SK-N-SH (cell line): ENCODE measurements at regions not wholly inside any gene's neighbourhood (a gene's known extent, or its start where the extent isn't known, plus 50 kb on each side); places are given as distances from the start of the nearest gene placed in this dataset.
A peak's percentile ranks its signal among the peaks of the same experiment; 100 is the strongest.

Experiments
- CTCF ChIA-PET: fragments of 300-600, 350-600 bp; formaldehyde crosslinking; extraction: SDS; loops from one replicate; lab custom pipeline; 2021; lab: Yijun Ruan, JAX
- POLR2A ChIA-PET: fragments of 350-600 bp; sonication (Branson Sonifier 250); formaldehyde crosslinking; extraction: SDS; loops from one replicate; lab custom pipeline; 2020; ENCODE audit warnings: antibody characterized with exemption, inconsistent platforms; lab: Yijun Ruan, JAX
- DNase-seq: peaks from one replicate; pipeline ENCODE4 v3.0.0; 2012
- H2AFZ ChIP-seq: fragments of 200-600 bp; sonication (generic); 2 replicates; pipeline ENCODE4 v1.8.1; 2016; ENCODE audit warnings: antibody characterized with exemption, mild to moderate bottlenecking, low read depth
- H3F3A ChIP-seq: fragments of 200-600 bp; sonication (generic); replicated peaks from 2 replicates; pipeline ENCODE3; 2016; ENCODE audit warnings: antibody characterized with exemption, mild to moderate bottlenecking; ENCODE audit not compliant: insufficient read depth
- H3K27ac ChIP-seq, 2 experiments: fragments of 200-500 bp in 1 of 2; fragments of 200-600 bp in 1 of 2; sonication (Bioruptor generic) in 1 of 2; sonication (generic), shearing (Covaris generic) in 1 of 2; 2 replicates each; pipeline versions ENCODE4 v1.5.1 to v1.6.1; 2014 to 2016; ENCODE audit warnings: low read depth in 2 of 2, inconsistent platforms in 1 of 2, low read length in 1 of 2, mild to moderate bottlenecking in 1 of 2, mixed read lengths in 1 of 2
- H3K27me3 ChIP-seq: fragments of 200-600 bp; sonication (generic), shearing (Covaris generic); 2 replicates; pipeline ENCODE4 v1.6.1; 2016; ENCODE audit warnings: mixed run types; ENCODE audit not compliant: insufficient read depth
- H3K36me3 ChIP-seq, 2 experiments: fragments of 200-500 bp in 1 of 2; fragments of 200-600 bp in 1 of 2; sonication (Bioruptor generic) in 1 of 2; sonication (generic) in 1 of 2; replicated peaks in 1 of 2; 2 replicates each; pipeline versions ENCODE3 to v1.5.1; 2014 to 2016; ENCODE audit warnings: low read length in 1 of 2, mild to moderate bottlenecking in 1 of 2; ENCODE audit not compliant: insufficient read depth in 2 of 2, control insufficient read depth in 1 of 2
- H3K4me1 ChIP-seq, 2 experiments: fragments of 200-500 bp in 1 of 2; fragments of 200-600 bp in 1 of 2; sonication (Bioruptor generic) in 1 of 2; sonication (generic), shearing (Covaris generic) in 1 of 2; 2 replicates each; pipeline versions ENCODE4 v1.5.1 to v1.6.1; 2014 to 2016; ENCODE audit warnings: low read depth in 1 of 2, low read length in 1 of 2, mixed run types in 1 of 2; ENCODE audit not compliant: insufficient read depth in 2 of 2, control insufficient read depth in 1 of 2
- H3K4me2 ChIP-seq: fragments of 200-600 bp; sonication (generic), shearing (Covaris generic); 2 replicates; pipeline ENCODE4 v1.6.1; 2017; ENCODE audit warnings: mixed run types
- H3K4me3 ChIP-seq, 2 experiments: fragments of 200-500 bp in 1 of 2; fragments of 200-600 bp in 1 of 2; sonication (Bioruptor generic) in 1 of 2; sonication (generic), shearing (Covaris generic) in 1 of 2; 2 replicates each; pipeline versions ENCODE4 v1.5.1 to v1.8.1; 2014 to 2016; ENCODE audit warnings: low read depth in 2 of 2, inconsistent platforms in 1 of 2, low read length in 1 of 2, mild to moderate bottlenecking in 1 of 2, mixed read lengths in 1 of 2, moderate library complexity in 1 of 2
- H3K79me2 ChIP-seq: fragments of 200-600 bp; sonication (generic); 2 replicates; pipeline ENCODE4 v1.8.1; 2017; ENCODE audit warnings: mild to moderate bottlenecking; ENCODE audit not compliant: insufficient read depth
- H3K9ac ChIP-seq: fragments of 200-600 bp; sonication (generic); 2 replicates; pipeline ENCODE4 v1.6.1; 2017; ENCODE audit warnings: mixed run types
- H3K9me2 ChIP-seq: fragments of 200-600 bp; sonication (generic); 2 replicates; pipeline ENCODE4 v1.6.1; 2017; ENCODE audit warnings: mixed run types
- H3K9me3 ChIP-seq: fragments of 200-600 bp; sonication (generic); 2 replicates; pipeline ENCODE4 v1.6.1; 2017; ENCODE audit warnings: mixed run types, mild to moderate bottlenecking, moderate library complexity
- H4K20me1 ChIP-seq: fragments of 200-600 bp; sonication (generic); 2 replicates; pipeline ENCODE4 v1.6.1; 2017; ENCODE audit warnings: mild to moderate bottlenecking, mixed run types; ENCODE audit not compliant: insufficient read depth
- CHD2 ChIP-seq: fragments of 150-350 bp; IDR thresholded peaks from 2 replicates; pipeline ENCODE4 v1.6.1; 2018; ENCODE audit warnings: low read length; ENCODE audit not compliant: partially characterized antibody
- ELF1 ChIP-seq: IDR thresholded peaks from 2 replicates; pipeline ENCODE4 v1.4.0; 2012
- FOXJ3 ChIP-seq: sonication (generic); formaldehyde crosslinking; IDR thresholded peaks from 2 replicates; pipeline ENCODE4 v1.5.1; 2020; ENCODE audit warnings: mild to moderate bottlenecking, missing genetic modification reagents
- FOXM1 ChIP-seq: IDR thresholded peaks from 2 replicates; pipeline ENCODE4 v1.4.0; 2012; ENCODE audit warnings: low read depth, mild to moderate bottlenecking
- GABPA ChIP-seq: IDR thresholded peaks from 2 replicates; pipeline ENCODE4 v1.4.0; 2012; ENCODE audit warnings: low read depth, mild to moderate bottlenecking
- JUND ChIP-seq: IDR thresholded peaks from 2 replicates; pipeline ENCODE4 v1.4.0; 2012
- MAX ChIP-seq: IDR thresholded peaks from 2 replicates; pipeline ENCODE4 v1.4.0; 2012; ENCODE audit warnings: low read depth
- MEF2A ChIP-seq: IDR thresholded peaks from 2 replicates; pipeline ENCODE4 v1.4.0; 2012; ENCODE audit warnings: low read depth, borderline replicate concordance
- MXI1 ChIP-seq: IDR thresholded peaks from 2 replicates; pipeline ENCODE4 v1.6.1; 2012; ENCODE audit warnings: mild to moderate bottlenecking, low read depth, low read length, improper control_type of control experiment
- NFIC ChIP-seq: IDR thresholded peaks from 2 replicates; pipeline ENCODE4 v1.4.0; 2012; ENCODE audit warnings: borderline replicate concordance
- NRF1 ChIP-seq: IDR thresholded peaks from 2 replicates; pipeline ENCODE4 v1.6.1; 2012; ENCODE audit warnings: low read depth, mild to moderate bottlenecking, low read length
- PBX3 ChIP-seq: IDR thresholded peaks from 2 replicates; pipeline ENCODE4; 2012
- RFX5 ChIP-seq: IDR thresholded peaks from 2 replicates; pipeline ENCODE4 v1.6.1; 2012; ENCODE audit warnings: mild to moderate bottlenecking, improper control_type of control experiment, low read length
- RXRA ChIP-seq: IDR thresholded peaks from 2 replicates; pipeline ENCODE4 v1.4.0; 2012; ENCODE audit warnings: low read depth, mild to moderate bottlenecking, borderline replicate concordance
- SIN3A ChIP-seq: IDR thresholded peaks from 2 replicates; pipeline ENCODE4 v1.6.1; 2012; ENCODE audit warnings: low read depth, mild to moderate bottlenecking, low read length, moderate library complexity, borderline replicate concordance
- SMC3 ChIP-seq: IDR thresholded peaks from 2 replicates; pipeline ENCODE4 v1.6.1; 2012; ENCODE audit warnings: low read depth, low read length, improper control_type of control experiment
- TCF12 ChIP-seq: IDR thresholded peaks from 2 replicates; pipeline ENCODE4 v1.4.0; 2012
- USF1 ChIP-seq: IDR thresholded peaks from 2 replicates; pipeline ENCODE4 v1.4.0; 2012; ENCODE audit warnings: low read depth, borderline replicate concordance
- USF2 ChIP-seq: fragments of 150-350 bp; IDR thresholded peaks from 2 replicates; pipeline ENCODE4 v1.6.1; 2017; ENCODE audit warnings: antibody characterized with exemption, low read length, low read depth, borderline replicate concordance
- YY1 ChIP-seq: IDR thresholded peaks from 2 replicates; pipeline ENCODE4 v1.4.0; 2012; ENCODE audit warnings: low read depth, mild to moderate bottlenecking
- WGBS: methylation state at CpG from one replicate; pipeline ENCODE4 v1.1.6; 2017; ENCODE audit warnings: low lambda C conversion rate; 5-methylcytosine and 5-hydroxymethylcytosine counted together
- TF ChIP-seq, protein P1 (sequence below): IDR thresholded peaks from 2 replicates; pipeline ENCODE4 v1.6.1; 2012; ENCODE audit warnings: mild to moderate bottlenecking, low read depth, low read length, moderate library complexity
- TF ChIP-seq, protein P2 (sequence below): IDR thresholded peaks from 2 replicates; pipeline ENCODE4 v1.4.0; 2012; ENCODE audit warnings: low read depth, borderline replicate concordance

DNA sequence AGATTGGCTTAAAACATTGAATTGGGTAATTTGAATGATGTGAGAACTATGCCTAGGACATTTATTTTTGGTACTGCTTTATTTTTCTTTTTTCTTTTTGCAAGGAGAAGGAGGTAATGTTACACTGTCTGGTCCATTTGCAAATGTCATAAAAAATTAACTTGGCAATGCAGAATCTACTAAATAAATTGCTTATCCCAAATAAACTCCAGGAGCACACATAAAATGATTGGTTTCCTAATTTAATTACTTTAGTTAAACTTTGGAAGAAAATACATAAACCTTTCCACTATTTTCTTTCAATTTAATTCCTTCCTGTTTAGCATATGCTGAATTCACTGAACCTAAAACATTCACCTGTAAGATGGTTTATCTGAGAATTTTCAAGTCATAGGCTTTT, 238.4 kb upstream of the ETAA1 start:
- H4K20me1 ChIP-seq: no peaks in the 10 kb centered on the region
- no peaks in the 10 kb centered on the region for H3K27me3 ChIP-seq
- H3K27ac ChIP-seq: no peak overlapping the region
- H3K79me2 ChIP-seq: no peaks in the 10 kb centered on the region
- H3K4me1 ChIP-seq: peaks cover 2 to 5% of the 10 kb centered on the region in 2 experiments; a peak in 1 of 4 replicates
- no peak overlapping the region for H3K4me2 ChIP-seq
- H3K36me3 ChIP-seq: no peaks in the 10 kb centered on the region
- no peak overlapping the region for H3K9ac ChIP-seq
- ChIA-PET CTCF (no interaction called here), POLR2A (no interaction called here)
- no peaks in the 10 kb centered on the region for H3K9me3 ChIP-seq
- no peaks in the 10 kb centered on the region for H3K9me2 ChIP-seq
- no peaks in the 10 kb centered on the region for H3F3A ChIP-seq
- no peak for TF ChIP-seq GABPA
- no peak for TF ChIP-seq USF2
- TF ChIP-seq TCF12: no peak
- TF ChIP-seq YY1: no peak
- no peak for TF ChIP-seq NFIC
- no peak for TF ChIP-seq SIN3A
- no peak for TF ChIP-seq ELF1
- no peak for TF ChIP-seq RFX5
- no peak for TF ChIP-seq FOXM1
- no peak for TF ChIP-seq PBX3
- no peak for TF ChIP-seq SMC3
- no peak for TF ChIP-seq RXRA
- TF ChIP-seq, protein P1, sequence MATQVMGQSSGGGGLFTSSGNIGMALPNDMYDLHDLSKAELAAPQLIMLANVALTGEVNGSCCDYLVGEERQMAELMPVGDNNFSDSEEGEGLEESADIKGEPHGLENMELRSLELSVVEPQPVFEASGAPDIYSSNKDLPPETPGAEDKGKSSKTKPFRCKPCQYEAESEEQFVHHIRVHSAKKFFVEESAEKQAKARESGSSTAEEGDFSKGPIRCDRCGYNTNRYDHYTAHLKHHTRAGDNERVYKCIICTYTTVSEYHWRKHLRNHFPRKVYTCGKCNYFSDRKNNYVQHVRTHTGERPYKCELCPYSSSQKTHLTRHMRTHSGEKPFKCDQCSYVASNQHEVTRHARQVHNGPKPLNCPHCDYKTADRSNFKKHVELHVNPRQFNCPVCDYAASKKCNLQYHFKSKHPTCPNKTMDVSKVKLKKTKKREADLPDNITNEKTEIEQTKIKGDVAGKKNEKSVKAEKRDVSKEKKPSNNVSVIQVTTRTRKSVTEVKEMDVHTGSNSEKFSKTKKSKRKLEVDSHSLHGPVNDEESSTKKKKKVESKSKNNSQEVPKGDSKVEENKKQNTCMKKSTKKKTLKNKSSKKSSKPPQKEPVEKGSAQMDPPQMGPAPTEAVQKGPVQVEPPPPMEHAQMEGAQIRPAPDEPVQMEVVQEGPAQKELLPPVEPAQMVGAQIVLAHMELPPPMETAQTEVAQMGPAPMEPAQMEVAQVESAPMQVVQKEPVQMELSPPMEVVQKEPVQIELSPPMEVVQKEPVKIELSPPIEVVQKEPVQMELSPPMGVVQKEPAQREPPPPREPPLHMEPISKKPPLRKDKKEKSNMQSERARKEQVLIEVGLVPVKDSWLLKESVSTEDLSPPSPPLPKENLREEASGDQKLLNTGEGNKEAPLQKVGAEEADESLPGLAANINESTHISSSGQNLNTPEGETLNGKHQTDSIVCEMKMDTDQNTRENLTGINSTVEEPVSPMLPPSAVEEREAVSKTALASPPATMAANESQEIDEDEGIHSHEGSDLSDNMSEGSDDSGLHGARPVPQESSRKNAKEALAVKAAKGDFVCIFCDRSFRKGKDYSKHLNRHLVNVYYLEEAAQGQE: no peak
- H3K4me3 ChIP-seq: no peak overlapping the region
- no peak overlapping the region for H2AFZ ChIP-seq
- DNase-seq: no peak

GRCh38 chr2:67159929-67160328, 237.2 kb upstream of the ETAA1 start:
- no peak overlapping the region for H3K4me2 ChIP-seq
- no peaks in the 10 kb centered on the region for H3K9me2 ChIP-seq
- peak overlapping the region in 1 of 2 experiments; percentile 2; a peak in 1 of 4 replicates for H3K27ac ChIP-seq
- H3K79me2 ChIP-seq: no peaks in the 10 kb centered on the region
- H4K20me1 ChIP-seq: no peaks in the 10 kb centered on the region
- peaks cover 2 to 5% of the 10 kb centered on the region in 2 experiments; a peak in 1 of 4 replicates for H3K4me1 ChIP-seq
- H3K9ac ChIP-seq: no peak overlapping the region
- WGBS: 52% methylated on average over 4 of the region's 4 CpGs
- no peaks in the 10 kb centered on the region for H3K9me3 ChIP-seq
- H3K4me3 ChIP-seq: no peak overlapping the region
- H3K36me3 ChIP-seq: no peaks in the 10 kb centered on the region
- CTCF ChIA-PET: no interaction called here
- POLR2A ChIA-PET: no interaction called here
- peak overlapping the region; percentile 82 for H2AFZ ChIP-seq
- H3F3A ChIP-seq: no peaks in the 10 kb centered on the region
- no peak for DNase-seq
- H3K27me3 ChIP-seq: no peaks in the 10 kb centered on the region
- TF ChIP-seq MAX (no peak), MEF2A (no peak), ELF1 (no peak), FOXJ3 (no peak), CHD2 (no peak), MXI1 (no peak), YY1 (no peak), USF1 (no peak), JUND (no peak), NRF1 (no peak)
- TF ChIP-seq, protein P2, sequence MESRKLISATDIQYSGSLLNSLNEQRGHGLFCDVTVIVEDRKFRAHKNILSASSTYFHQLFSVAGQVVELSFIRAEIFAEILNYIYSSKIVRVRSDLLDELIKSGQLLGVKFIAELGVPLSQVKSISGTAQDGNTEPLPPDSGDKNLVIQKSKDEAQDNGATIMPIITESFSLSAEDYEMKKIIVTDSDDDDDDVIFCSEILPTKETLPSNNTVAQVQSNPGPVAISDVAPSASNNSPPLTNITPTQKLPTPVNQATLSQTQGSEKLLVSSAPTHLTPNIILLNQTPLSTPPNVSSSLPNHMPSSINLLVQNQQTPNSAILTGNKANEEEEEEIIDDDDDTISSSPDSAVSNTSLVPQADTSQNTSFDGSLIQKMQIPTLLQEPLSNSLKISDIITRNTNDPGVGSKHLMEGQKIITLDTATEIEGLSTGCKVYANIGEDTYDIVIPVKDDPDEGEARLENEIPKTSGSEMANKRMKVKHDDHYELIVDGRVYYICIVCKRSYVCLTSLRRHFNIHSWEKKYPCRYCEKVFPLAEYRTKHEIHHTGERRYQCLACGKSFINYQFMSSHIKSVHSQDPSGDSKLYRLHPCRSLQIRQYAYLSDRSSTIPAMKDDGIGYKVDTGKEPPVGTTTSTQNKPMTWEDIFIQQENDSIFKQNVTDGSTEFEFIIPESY: no peak
